Ovary (tissue), 3 donors: ENCODE measurements at regions not wholly inside any gene's neighbourhood (a gene's known extent, or its start where the extent isn't known, plus 50 kb on each side); places are given as distances from the start of the nearest gene placed in this dataset.

Experiments
- CTCF ChIP-seq, 3 donors: fragments of 450-650 bp in 2 of 3; fragments of 200-600 bp in 1 of 3; IDR thresholded peaks; one replicate each; pipeline versions ENCODE4 v1.5.1 to v1.8.0; 2016 to 2022; ENCODE audit warnings: antibody characterized with exemption in 3 of 3, mild to moderate bottlenecking in 1 of 3
- EP300 ChIP-seq: sonication (generic); formaldehyde crosslinking; IDR thresholded peaks from one replicate; pipeline ENCODE4 v1.6.1; 2017; ENCODE audit warnings: antibody characterized with exemption
- POLR2A ChIP-seq: fragments of 450-650 bp; IDR thresholded peaks from one replicate; pipeline ENCODE4 v1.6.1; 2017; ENCODE audit warnings: antibody characterized with exemption, mild to moderate bottlenecking, moderate library complexity
- donor health status: DM: no; HTN: no; CAD: no.

DNA sequence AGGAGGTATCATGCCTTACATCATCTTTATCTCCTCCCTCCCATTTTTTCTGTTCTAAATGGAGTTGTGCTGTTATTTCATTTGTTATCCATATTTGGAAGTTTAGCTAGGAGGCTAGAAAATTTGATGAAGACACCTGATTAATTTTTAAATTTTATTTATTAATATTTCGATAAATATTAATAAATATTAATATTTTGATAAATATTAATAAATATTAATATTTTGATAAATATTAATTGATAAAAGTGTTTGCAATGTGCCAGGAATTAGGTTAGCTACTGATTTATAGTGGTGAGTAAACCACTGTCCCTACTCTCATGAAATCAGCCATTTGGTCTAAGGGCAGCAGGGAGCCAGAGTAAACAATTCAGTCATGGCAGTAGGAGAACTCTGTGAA is 161.4 kb downstream of the GNAT3 start:
- TF ChIP-seq CTCF (IDR thresholded peaks at IDR 0.05) (no peak), POLR2A (no peak), EP300 (no peak)
